Endothelial cell (in vitro differentiated cells): ENCODE measurements at regions not wholly inside any gene's neighbourhood (a gene's known extent, or its start where the extent isn't known, plus 50 kb on each side); places are given as distances from the start of the nearest gene placed in this dataset.
A peak's percentile ranks its signal among the peaks of the same experiment; 100 is the strongest.

Experiments used
- DNase-seq: peaks from one replicate; pipeline ENCODE4 v3.0.0; 2021; ENCODE audit warnings: low spot score
- H3K27ac Mint-ChIP-seq: one replicate; pipeline ENCODE4 v1.8.0; 2021; ENCODE audit warnings: mixed read lengths, inconsistent platforms; ENCODE audit not compliant: unreplicated experiment
- H3K27me3 Mint-ChIP-seq: one replicate; pipeline ENCODE4 v1.8.0; 2021; ENCODE audit warnings: mild to moderate bottlenecking, moderate library complexity, mixed read lengths, inconsistent platforms; ENCODE audit not compliant: unreplicated experiment
- H3K36me3 Mint-ChIP-seq: one replicate; pipeline ENCODE4 v1.8.0; 2021; ENCODE audit warnings: mild to moderate bottlenecking, low read depth, mixed read lengths, inconsistent platforms; ENCODE audit not compliant: unreplicated experiment
- H3K4me1 Mint-ChIP-seq: one replicate; pipeline ENCODE4 v1.8.0; 2021; ENCODE audit warnings: mild to moderate bottlenecking, mixed read lengths, inconsistent platforms; ENCODE audit not compliant: unreplicated experiment
- H3K4me3 Mint-ChIP-seq: one replicate; pipeline ENCODE4 v1.8.0; 2021; ENCODE audit warnings: mild to moderate bottlenecking, mixed read lengths, inconsistent platforms; ENCODE audit not compliant: unreplicated experiment
- H3K9me3 Mint-ChIP-seq: one replicate; pipeline ENCODE4 v1.8.0; 2021; ENCODE audit warnings: mixed read lengths, inconsistent platforms; ENCODE audit not compliant: unreplicated experiment
- TF ChIP-seq, protein P1 (sequence below): fragments of 200-600 bp; sonication (generic); IDR thresholded peaks from one replicate; pipeline ENCODE4 v1.5.0; 2021; ENCODE audit warnings: antibody characterized with exemption; ENCODE audit not compliant: unreplicated experiment

- no peak overlapping the region for H3K4me3 Mint-ChIP-seq
- no peaks in the 10 kb centered on the region for H3K9me3 Mint-ChIP-seq
- TF ChIP-seq, protein P1, sequence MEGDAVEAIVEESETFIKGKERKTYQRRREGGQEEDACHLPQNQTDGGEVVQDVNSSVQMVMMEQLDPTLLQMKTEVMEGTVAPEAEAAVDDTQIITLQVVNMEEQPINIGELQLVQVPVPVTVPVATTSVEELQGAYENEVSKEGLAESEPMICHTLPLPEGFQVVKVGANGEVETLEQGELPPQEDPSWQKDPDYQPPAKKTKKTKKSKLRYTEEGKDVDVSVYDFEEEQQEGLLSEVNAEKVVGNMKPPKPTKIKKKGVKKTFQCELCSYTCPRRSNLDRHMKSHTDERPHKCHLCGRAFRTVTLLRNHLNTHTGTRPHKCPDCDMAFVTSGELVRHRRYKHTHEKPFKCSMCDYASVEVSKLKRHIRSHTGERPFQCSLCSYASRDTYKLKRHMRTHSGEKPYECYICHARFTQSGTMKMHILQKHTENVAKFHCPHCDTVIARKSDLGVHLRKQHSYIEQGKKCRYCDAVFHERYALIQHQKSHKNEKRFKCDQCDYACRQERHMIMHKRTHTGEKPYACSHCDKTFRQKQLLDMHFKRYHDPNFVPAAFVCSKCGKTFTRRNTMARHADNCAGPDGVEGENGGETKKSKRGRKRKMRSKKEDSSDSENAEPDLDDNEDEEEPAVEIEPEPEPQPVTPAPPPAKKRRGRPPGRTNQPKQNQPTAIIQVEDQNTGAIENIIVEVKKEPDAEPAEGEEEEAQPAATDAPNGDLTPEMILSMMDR: no peak
- no peaks in the 10 kb centered on the region for H3K36me3 Mint-ChIP-seq
- peaks cover 2% of the 10 kb centered on the region for H3K27me3 Mint-ChIP-seq
- no peaks in the 10 kb centered on the region for H3K4me1 Mint-ChIP-seq
- no peak for DNase-seq
- H3K27ac Mint-ChIP-seq: no peak overlapping the region
Observed at GRCh38 chr5:88474574-88474973, 205.9 kb upstream of the TMEM161B start.

DNA sequence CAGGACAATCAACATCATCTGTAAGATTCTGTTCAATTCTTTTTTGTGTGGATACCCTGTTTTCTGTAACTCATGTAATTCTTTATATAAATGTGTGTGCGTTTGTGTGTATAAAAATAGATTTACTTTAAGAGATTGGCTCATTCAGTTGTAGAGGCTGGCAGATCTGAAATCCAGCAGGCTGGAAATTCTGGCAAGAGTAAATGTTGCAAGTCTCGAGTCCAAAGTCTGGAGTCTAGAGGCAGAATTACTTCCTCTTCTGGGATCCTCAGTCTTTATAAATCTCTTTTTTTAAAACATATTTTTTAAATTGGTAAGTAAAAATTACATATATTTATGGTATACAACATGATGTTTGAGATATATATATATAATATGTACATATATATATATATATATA lies 202.1 kb upstream of the TMEM161B start:
- no peak overlapping the region for H3K27ac Mint-ChIP-seq
- peaks cover 2% of the 10 kb centered on the region for H3K27me3 Mint-ChIP-seq
- no peaks in the 10 kb centered on the region for H3K9me3 Mint-ChIP-seq
- TF ChIP-seq, protein P1: no peak
- no peaks in the 10 kb centered on the region for H3K4me1 Mint-ChIP-seq
- DNase-seq: no peak
- no peaks in the 10 kb centered on the region for H3K36me3 Mint-ChIP-seq
- H3K4me3 Mint-ChIP-seq: no peak overlapping the region

DNA sequence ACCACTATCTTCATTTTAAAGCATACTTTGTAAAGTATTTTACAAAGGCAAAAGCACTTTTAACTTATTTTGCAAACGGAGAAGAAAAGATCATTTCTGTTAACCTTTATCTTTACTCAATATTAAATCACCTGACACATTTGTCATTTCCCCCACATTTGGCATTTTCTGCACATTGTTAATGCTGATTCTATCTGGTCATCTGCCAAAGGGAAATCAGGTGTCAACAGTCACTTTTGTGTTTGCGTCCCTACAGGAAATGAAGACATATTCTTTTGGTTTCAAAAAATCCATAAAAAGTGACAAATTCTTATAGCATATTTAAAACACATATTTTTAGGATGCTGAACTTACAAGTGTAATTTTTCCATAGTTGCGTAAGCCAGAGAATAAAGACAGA lies 191.3 kb upstream of the TMEM161B start:
- Mint-ChIP-seq H3K9me3 (no peaks in the 10 kb centered on the region), H3K36me3 (no peaks in the 10 kb centered on the region), H3K27ac (no peak overlapping the region), H3K27me3 (no peaks in the 10 kb centered on the region), H3K4me3 (no peak overlapping the region), H3K4me1 (no peaks in the 10 kb centered on the region)
- TF ChIP-seq, protein P1: no peak
- no peak for DNase-seq

GRCh38 chr5:88452820-88453219 lies 184.2 kb upstream of the TMEM161B start:
- TF ChIP-seq, protein P1: no peak
- H3K4me1 Mint-ChIP-seq: no peaks in the 10 kb centered on the region
- no peaks in the 10 kb centered on the region for H3K9me3 Mint-ChIP-seq
- DNase-seq: peak; percentile 12
- no peak overlapping the region for H3K27ac Mint-ChIP-seq
- H3K36me3 Mint-ChIP-seq: no peaks in the 10 kb centered on the region
- no peaks in the 10 kb centered on the region for H3K27me3 Mint-ChIP-seq
- H3K4me3 Mint-ChIP-seq: no peak overlapping the region

DNA sequence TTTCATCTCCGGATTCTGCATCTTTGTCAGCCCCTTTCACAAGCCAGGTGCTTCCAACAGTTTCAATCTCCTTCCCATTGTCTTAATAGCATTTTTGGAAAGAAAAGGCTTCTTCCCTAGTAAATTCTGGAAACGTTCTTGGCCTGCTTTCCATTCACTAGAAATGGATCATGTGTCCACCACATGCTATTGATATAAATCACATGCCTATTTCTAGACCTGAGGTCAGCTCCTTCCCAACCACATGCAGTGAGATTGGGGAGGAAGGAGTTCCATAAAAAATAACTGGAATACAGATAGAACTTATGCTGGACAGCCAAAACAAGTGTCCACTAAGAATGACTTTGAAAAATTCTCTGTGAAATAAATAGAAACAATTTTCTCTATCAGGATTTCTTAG lies 181.6 kb upstream of the TMEM161B start:
- Mint-ChIP-seq H3K27me3 (no peaks in the 10 kb centered on the region), H3K36me3 (no peaks in the 10 kb centered on the region), H3K4me3 (no peak overlapping the region), H3K27ac (no peak overlapping the region), H3K9me3 (no peaks in the 10 kb centered on the region), H3K4me1 (no peaks in the 10 kb centered on the region)
- DNase-seq: no peak
- TF ChIP-seq, protein P1: no peak
